SK-N-SH treated with all-trans-retinoic acid at 6 μM for 48 hours (cell line): ENCODE measurements at regions not wholly inside any gene's neighbourhood (a gene's known extent, or its start where the extent isn't known, plus 50 kb on each side); places are given as distances from the start of the nearest gene placed in this dataset.

Experiments
- ARNTL ChIP-seq: fragments of 450-650 bp; formaldehyde crosslinking; IDR thresholded peaks from 2 replicates; pipeline ENCODE4 v1.5.0; 2020; ENCODE audit warnings: low read depth, mild to moderate bottlenecking, moderate library complexity, borderline replicate concordance
- OSR1 ChIP-seq: fragments of 250-450 bp; sonication (Bioruptor Pico); IDR thresholded peaks from 2 replicates; pipeline ENCODE4 v1.8.0; 2022; ENCODE audit warnings: moderate library complexity, mild to moderate bottlenecking, inconsistent platforms
- ZC3H10 ChIP-seq: fragments of 250-450 bp; sonication (Bioruptor Pico); IDR thresholded peaks from 2 replicates; pipeline ENCODE4 v1.5.1; 2021; ENCODE audit warnings: mild to moderate bottlenecking, moderate library complexity
- TF ChIP-seq, protein P1 (sequence below): fragments of 250-450 bp; sonication (Bioruptor Pico); IDR thresholded peaks from 2 replicates; pipeline ENCODE4 v1.5.1; 2020; ENCODE audit warnings: low read depth, mild to moderate bottlenecking, moderate library complexity
- TF ChIP-seq, protein P2 (sequence below): fragments of 250-450 bp; sonication (Bioruptor Pico); IDR thresholded peaks from 2 replicates; pipeline ENCODE4 v1.8.0; 2021; ENCODE audit warnings: low read depth, mild to moderate bottlenecking, moderate library complexity, borderline replicate concordance

DNA sequence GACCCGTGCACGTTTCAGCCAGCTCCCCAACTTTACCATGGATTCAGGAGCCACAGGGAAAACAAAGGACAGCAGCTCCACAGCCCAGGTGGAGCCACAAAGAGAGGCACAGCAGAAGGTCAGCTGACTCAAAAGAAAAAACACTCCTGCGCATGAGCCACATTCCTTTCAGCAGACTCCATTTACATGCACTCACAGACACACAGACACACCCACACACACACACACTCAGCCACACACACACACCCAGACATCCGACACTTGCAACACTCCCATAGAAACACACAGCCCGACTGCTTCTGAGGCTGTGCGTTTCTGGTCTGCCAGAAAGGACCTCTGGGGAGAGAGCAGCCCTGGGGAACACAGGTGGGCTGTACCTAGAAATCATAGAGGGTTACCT is 2335.5 kb downstream of the TP53TG3F start:
- TF ChIP-seq OSR1 (CRISPR knock-in tag) (no peak), ARNTL (no peak), ZC3H10 (CRISPR knock-in tag) (no peak)
- TF ChIP-seq, protein P1, sequence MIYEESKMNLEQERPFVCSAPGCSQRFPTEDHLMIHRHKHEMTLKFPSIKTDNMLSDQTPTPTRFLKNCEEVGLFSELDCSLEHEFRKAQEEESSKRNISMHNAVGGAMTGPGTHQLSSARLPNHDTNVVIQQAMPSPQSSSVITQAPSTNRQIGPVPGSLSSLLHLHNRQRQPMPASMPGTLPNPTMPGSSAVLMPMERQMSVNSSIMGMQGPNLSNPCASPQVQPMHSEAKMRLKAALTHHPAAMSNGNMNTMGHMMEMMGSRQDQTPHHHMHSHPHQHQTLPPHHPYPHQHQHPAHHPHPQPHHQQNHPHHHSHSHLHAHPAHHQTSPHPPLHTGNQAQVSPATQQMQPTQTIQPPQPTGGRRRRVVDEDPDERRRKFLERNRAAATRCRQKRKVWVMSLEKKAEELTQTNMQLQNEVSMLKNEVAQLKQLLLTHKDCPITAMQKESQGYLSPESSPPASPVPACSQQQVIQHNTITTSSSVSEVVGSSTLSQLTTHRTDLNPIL (CRISPR knock-in tag), result no peak
- TF ChIP-seq, protein P2, sequence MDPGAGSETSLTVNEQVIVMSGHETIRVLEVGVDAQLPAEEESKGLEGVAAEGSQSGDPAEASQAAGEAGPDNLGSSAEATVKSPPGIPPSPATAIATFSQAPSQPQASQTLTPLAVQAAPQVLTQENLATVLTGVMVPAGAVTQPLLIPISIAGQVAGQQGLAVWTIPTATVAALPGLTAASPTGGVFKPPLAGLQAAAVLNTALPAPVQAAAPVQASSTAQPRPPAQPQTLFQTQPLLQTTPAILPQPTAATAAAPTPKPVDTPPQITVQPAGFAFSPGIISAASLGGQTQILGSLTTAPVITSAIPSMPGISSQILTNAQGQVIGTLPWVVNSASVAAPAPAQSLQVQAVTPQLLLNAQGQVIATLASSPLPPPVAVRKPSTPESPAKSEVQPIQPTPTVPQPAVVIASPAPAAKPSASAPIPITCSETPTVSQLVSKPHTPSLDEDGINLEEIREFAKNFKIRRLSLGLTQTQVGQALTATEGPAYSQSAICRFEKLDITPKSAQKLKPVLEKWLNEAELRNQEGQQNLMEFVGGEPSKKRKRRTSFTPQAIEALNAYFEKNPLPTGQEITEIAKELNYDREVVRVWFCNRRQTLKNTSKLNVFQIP (CRISPR knock-in tag), result no peak
